Retina (tissue), 1 donor: ENCODE measurements at regions not wholly inside any gene's neighbourhood (a gene's known extent, or its start where the extent isn't known, plus 50 kb on each side); places are given as distances from the start of the nearest gene placed in this dataset.
A peak's percentile ranks its signal among the peaks of the same experiment; 100 is the strongest.
"Not testable (repeated sequence)": the region's sequence is repeated elsewhere in the genome, so short reads cannot be mapped to it uniquely, and the experiment has no call there.

Experiments
- DNase-seq: peaks from one replicate; pipeline ENCODE4 v3.0.0-alpha.2; 2016

GRCh38 chr12:97714107-97714563 lies 251.5 kb downstream of the RMST start:
- DNase-seq, result peak; percentile 30

GRCh38 chr12:97716356-97716755 lies 253.8 kb downstream of the RMST start:
- no peak for DNase-seq

- DNase-seq, result not testable (repeated sequence)
Measured at GRCh38 chr12:97723801-97724200, 261.2 kb downstream of the RMST start.

GRCh38 chr12:97745406-97746101 lies 282.9 kb downstream of the RMST start:
- DNase-seq, result no peak

- no peak for DNase-seq
Measured at GRCh38 chr12:97748298-97748697, 285.7 kb downstream of the RMST start.

GRCh38 chr12:97751704-97752103 lies 289.1 kb downstream of the RMST start:
- no peak for DNase-seq

- DNase-seq, result no peak
Measured at GRCh38 chr12:97752129-97752528, 289.5 kb downstream of the RMST start.

GRCh38 chr12:97753332-97753731 lies 290.7 kb downstream of the RMST start:
- no peak for DNase-seq

GRCh38 chr12:97754306-97754705 lies 291.7 kb downstream of the RMST start:
- DNase-seq, result no peak

- peak; percentile 24 for DNase-seq
Measured at GRCh38 chr12:97756066-97756666, 293.6 kb downstream of the RMST start.

- DNase-seq, result no peak
Measured at GRCh38 chr12:97756741-97757140, 294.1 kb downstream of the RMST start.

GRCh38 chr12:97757481-97758193 lies 295.0 kb downstream of the RMST start:
- no peak for DNase-seq

GRCh38 chr12:97758194-97758501 lies 295.5 kb downstream of the RMST start:
- no peak for DNase-seq

GRCh38 chr12:97758586-97758985 lies 296.0 kb downstream of the RMST start:
- no peak for DNase-seq

- DNase-seq, result no peak
Measured at GRCh38 chr12:97760601-97761000, 298.0 kb downstream of the RMST start.

GRCh38 chr12:97763113-97763512 lies 300.5 kb downstream of the RMST start:
- DNase-seq, result no peak

- DNase-seq, result no peak
Measured at GRCh38 chr12:97764700-97765099, 302.1 kb downstream of the RMST start.

GRCh38 chr12:97767347-97767746 lies 304.7 kb downstream of the RMST start:
- no peak for DNase-seq

GRCh38 chr12:97778111-97778510 lies 315.5 kb downstream of the RMST start:
- DNase-seq, result no peak

GRCh38 chr12:97781342-97781741 lies 318.7 kb downstream of the RMST start:
- no peak for DNase-seq

GRCh38 chr12:97784904-97785303 lies 322.3 kb downstream of the RMST start:
- DNase-seq, result no peak

- DNase-seq, result no peak
Measured at GRCh38 chr12:97790281-97790680, 327.7 kb downstream of the RMST start.

GRCh38 chr12:97797473-97797872 lies 334.9 kb downstream of the RMST start:
- no peak for DNase-seq

- no peak for DNase-seq
Measured at GRCh38 chr12:97800561-97800960, 338.0 kb downstream of the RMST start.
